Immature natural killer cell (primary cell): ENCODE measurements at regions not wholly inside any gene's neighbourhood (a gene's known extent, or its start where the extent isn't known, plus 50 kb on each side); places are given as distances from the start of the nearest gene placed in this dataset.
"Not testable (repeated sequence)": the region's sequence is repeated elsewhere in the genome, so short reads cannot be mapped to it uniquely, and the experiment has no call there.

Experiments used
- DNase-seq, 3 donors: peaks; one replicate each; pipeline ENCODE4 v3.0.0; 2022; ENCODE audit warnings: mixed read lengths in 1 of 3
- H3K27ac Mint-ChIP-seq, 6 donors: one replicate each; pipeline ENCODE4 v1.8.0; 2020; ENCODE audit warnings: mixed read lengths in 6 of 6, mild to moderate bottlenecking in 5 of 6, inconsistent platforms in 4 of 6, moderate library complexity in 3 of 6
- H3K27me3 Mint-ChIP-seq, 3 donors: one replicate each; pipeline ENCODE4 v1.8.0; 2020 to 2021; ENCODE audit warnings: low read depth in 3 of 3, mild to moderate bottlenecking in 3 of 3, mixed read lengths in 3 of 3, moderate library complexity in 3 of 3, inconsistent platforms in 1 of 3
- H3K36me3 Mint-ChIP-seq, 3 donors: one replicate each; pipeline ENCODE4 v1.8.0; 2020; ENCODE audit warnings: mixed read lengths in 3 of 3, inconsistent platforms in 2 of 3, mild to moderate bottlenecking in 2 of 3
- H3K4me1 Mint-ChIP-seq, 2 donors: one replicate each; pipeline ENCODE4 v1.8.0; 2020; ENCODE audit warnings: inconsistent platforms in 2 of 2, mild to moderate bottlenecking in 2 of 2, mixed read lengths in 2 of 2, moderate library complexity in 1 of 2
- H3K4me3 Mint-ChIP-seq, 5 donors: one replicate each; pipeline ENCODE4 v1.8.0; 2020; ENCODE audit warnings: mild to moderate bottlenecking in 5 of 5, mixed read lengths in 5 of 5, inconsistent platforms in 3 of 5, moderate library complexity in 3 of 5
- H3K9me3 Mint-ChIP-seq, 6 donors: one replicate each; pipeline ENCODE4 v1.8.0; 2020; ENCODE audit warnings: mild to moderate bottlenecking in 6 of 6, mixed read lengths in 6 of 6, inconsistent platforms in 4 of 6, moderate library complexity in 3 of 6

DNA sequence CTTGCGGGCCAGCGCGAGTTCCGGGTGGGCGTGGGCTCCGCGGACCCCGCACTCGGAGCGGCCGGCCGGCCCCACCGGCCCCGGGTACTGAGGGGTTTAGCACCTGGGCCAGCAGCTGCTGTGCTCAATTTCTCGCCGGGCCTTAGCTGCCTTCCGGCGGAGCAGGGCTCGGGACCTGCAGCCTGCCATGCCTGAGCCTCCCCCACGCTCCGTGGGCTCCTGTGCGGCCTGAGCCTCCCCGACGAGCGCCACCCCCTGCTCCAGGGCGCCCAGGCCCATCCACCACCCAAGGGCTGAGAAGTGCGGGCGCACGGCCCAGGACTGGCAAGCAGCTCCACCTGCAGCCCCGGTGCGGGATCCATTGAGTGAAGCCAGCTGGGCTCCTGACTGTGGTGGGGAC, 73.6 kb upstream of the LTA4H start:
- H3K27ac Mint-ChIP-seq, H3K27me3 Mint-ChIP-seq, H3K9me3 Mint-ChIP-seq, H3K36me3 Mint-ChIP-seq, DNase-seq: not testable (repeated sequence)
- Mint-ChIP-seq H3K4me3 (peak overlapping the region in 2 of 5 donors; percentile 83 to 85), H3K4me1 (peaks cover 20 to 28% of the 10 kb centered on the region in 2 donors)

DNA sequence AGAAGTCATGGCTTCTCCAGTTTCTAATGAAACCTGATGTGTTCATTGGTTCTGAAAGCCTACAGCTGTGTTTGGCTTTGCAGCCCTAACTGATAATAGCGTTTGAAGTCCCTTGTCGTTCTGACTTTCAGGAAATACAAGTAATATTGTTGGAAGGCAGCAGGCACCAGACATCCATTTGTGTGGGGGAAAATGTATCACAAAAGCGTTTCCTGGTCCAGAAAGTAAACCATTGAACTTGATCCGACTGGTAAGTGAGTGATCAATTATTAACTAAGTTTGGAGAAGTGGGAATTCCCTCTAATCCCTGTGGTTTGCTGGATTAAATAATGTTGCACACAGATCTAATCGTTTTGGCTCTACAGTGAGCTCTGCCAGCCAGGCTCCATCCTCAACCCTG, 77.3 kb upstream of the LTA4H start:
- DNase-seq, result no peak
- no peak overlapping the region for H3K27ac Mint-ChIP-seq
- H3K9me3 Mint-ChIP-seq, result no peaks in the 10 kb centered on the region
- H3K4me1 Mint-ChIP-seq, result peaks cover 19 to 20% of the 10 kb centered on the region in 2 donors
- no peaks in the 10 kb centered on the region for H3K36me3 Mint-ChIP-seq
- peaks cover 0 to 9% (median 2%) of the 10 kb centered on the region in 3 donors for H3K27me3 Mint-ChIP-seq
- no peak overlapping the region for H3K4me3 Mint-ChIP-seq

DNA sequence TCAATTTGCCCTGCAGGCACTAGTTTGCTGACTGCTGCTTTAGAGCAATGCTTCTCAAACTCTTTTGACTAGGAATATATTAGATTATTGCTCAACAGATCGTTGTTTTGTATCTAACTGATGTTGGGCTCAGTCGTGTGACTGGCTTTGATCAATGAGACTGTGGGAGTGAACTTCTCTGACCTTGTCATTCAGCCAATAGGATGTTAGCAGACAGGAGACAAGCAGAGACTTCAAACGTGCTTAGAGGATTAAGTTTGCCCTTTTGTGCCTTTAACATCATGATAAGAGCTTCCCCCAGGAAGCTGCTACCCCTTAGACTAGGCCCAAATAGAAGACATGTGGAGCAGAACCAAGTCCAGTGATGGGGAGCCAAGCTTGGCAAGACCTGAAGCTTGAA, 76.7 kb upstream of the ELK3 start:
- peaks cover 0 to 6% (median 3%) of the 10 kb centered on the region in 3 donors for H3K27me3 Mint-ChIP-seq
- no peak overlapping the region for H3K27ac Mint-ChIP-seq
- no peaks in the 10 kb centered on the region for H3K36me3 Mint-ChIP-seq
- no peaks in the 10 kb centered on the region for H3K9me3 Mint-ChIP-seq
- no peak overlapping the region for H3K4me3 Mint-ChIP-seq
- DNase-seq, result no peak
- peaks cover 15 to 21% of the 10 kb centered on the region in 2 donors for H3K4me1 Mint-ChIP-seq

DNA sequence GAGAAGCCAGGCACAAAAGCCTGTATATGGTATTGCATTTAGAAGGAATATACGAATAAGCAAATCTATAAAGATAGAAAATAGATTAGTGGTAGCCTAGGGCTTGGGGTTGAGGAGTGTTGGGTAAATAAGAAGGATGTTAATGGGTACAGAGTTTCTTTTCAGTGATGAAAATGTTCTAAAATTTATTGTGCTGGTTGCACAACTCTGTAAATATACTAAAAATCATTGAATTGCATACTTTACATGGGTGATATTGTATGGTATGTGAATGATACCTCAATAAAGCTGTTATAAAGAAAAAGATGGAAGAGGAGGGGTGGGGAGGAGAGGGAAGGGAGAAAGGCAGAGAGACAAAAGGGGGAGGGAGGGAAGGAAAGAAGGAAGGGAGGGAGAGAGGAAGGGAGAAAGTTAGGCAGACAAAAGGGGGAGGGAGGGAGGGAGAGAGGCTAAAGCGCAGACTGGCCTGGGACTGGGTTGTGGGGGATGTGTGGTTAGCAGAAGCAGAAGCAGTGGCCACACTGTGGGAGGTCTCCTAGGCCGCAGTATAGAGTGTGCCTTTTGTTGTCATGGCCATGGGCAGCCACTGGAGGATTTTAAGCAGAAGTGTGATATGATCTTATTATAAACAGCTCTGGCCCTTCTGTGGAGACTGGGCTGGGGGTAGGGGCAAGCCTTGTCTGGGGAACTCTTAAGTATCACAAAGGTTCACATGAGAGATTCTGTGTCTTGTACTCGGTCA, 73.6 kb upstream of the ELK3 start:
- Mint-ChIP-seq H3K4me3 (peak overlapping the region; percentile 12 to 68 (median 42)), H3K27me3 (peaks cover 0 to 5% (median 3%) of the 10 kb centered on the region in 3 donors), H3K27ac (peak overlapping the region in 4 of 6 donors; percentile 30 to 80 (median 70)), H3K9me3 (no peaks in the 10 kb centered on the region), H3K4me1 (peaks cover 15 to 21% of the 10 kb centered on the region in 2 donors), H3K36me3 (no peaks in the 10 kb centered on the region)
- DNase-seq, result peak; percentile 29 to 56 (median 42)

DNA sequence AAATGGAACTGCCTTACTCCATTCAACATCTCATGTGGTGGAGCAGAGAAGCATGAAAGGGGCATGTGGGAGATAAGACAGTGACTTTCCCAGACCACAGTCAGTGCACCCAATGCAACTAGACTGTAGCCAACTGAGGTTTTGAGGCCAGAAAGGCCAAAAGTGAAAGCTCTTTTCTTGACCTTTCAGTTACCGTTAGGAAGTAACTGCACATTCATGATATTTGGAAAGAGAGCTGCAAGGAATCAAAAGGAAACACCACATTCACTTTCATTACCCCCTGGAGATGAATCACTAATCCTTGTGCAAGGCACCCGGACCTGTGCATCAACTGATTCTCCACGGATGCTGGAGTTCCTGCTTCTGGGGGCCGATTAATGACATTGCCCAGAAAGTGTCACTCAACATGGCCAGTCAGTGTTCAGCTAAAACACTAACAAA, 72.9 kb upstream of the ELK3 start:
- Mint-ChIP-seq H3K27me3 (peaks cover 0 to 5% (median 3%) of the 10 kb centered on the region in 3 donors), H3K27ac (peak overlapping the region in 4 of 6 donors; percentile 30 to 80 (median 70)), H3K36me3 (no peaks in the 10 kb centered on the region), H3K9me3 (no peaks in the 10 kb centered on the region), H3K4me1 (peaks cover 15 to 21% of the 10 kb centered on the region in 2 donors), H3K4me3 (peak overlapping the region; percentile 12 to 68 (median 42))
- DNase-seq, result peak; percentile 25 to 43 (median 41)

DNA sequence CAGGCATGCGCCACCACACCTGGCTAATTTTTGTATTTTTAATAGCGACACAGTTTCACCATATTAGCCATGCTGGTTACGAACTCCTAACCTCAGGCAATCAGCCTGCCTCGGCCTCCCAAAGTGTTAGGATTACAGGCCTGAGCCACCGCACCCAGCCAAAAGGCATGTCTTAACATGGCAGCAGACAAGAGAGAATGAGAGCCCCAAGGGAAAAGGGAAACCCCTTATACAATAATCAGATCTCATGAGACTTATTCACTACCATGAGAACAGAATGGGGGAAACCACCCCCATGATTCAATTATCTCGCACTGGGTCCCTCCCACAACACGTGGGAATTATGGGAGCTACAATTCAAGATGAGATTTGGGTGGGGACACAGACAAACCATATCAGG, 65.9 kb upstream of the ELK3 start:
- H3K27ac Mint-ChIP-seq, H3K4me3 Mint-ChIP-seq, H3K4me1 Mint-ChIP-seq, H3K36me3 Mint-ChIP-seq, H3K27me3 Mint-ChIP-seq, DNase-seq, H3K9me3 Mint-ChIP-seq: not testable (repeated sequence)

DNA sequence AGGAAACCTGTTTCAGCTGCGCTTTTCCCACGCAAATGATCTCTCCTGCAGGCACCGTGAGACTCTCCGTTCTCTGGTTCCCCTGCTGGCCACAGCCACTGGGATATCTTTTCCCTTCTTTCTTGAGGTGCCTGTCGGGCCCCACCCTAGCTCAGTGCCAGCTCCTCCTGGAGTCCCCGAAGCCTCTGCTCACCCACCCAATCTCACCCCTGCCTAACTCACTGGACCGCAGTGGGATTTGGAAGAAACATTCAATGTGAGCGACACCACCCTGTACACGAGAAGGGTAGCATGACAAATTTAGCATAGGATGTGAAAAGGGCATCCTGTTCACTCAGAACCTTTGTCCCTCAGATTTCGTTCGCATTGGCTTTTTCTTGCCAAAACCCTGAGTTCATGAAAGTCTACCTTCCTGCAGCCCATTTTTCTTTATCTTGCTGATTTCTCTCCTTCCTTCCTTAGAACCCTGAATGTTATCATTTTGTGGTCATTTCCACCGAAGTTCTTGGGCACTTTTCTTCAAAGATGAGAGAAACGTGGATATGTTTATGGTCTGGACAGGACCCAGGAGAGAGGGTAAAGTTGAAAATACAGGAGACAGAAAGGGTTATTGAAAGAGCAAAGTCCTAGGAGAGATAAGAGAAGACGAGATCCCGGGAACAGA, 63.6 kb upstream of the ELK3 start:
- H3K4me1 Mint-ChIP-seq, result peaks cover 2 to 7% of the 10 kb centered on the region in 2 donors
- H3K27ac Mint-ChIP-seq, result no peak overlapping the region
- peaks cover 6 to 10% (median 8%) of the 10 kb centered on the region in 3 donors for H3K27me3 Mint-ChIP-seq
- no peak overlapping the region for H3K4me3 Mint-ChIP-seq
- no peaks in the 10 kb centered on the region for H3K9me3 Mint-ChIP-seq
- no peaks in the 10 kb centered on the region for H3K36me3 Mint-ChIP-seq
- DNase-seq, result no peak

DNA sequence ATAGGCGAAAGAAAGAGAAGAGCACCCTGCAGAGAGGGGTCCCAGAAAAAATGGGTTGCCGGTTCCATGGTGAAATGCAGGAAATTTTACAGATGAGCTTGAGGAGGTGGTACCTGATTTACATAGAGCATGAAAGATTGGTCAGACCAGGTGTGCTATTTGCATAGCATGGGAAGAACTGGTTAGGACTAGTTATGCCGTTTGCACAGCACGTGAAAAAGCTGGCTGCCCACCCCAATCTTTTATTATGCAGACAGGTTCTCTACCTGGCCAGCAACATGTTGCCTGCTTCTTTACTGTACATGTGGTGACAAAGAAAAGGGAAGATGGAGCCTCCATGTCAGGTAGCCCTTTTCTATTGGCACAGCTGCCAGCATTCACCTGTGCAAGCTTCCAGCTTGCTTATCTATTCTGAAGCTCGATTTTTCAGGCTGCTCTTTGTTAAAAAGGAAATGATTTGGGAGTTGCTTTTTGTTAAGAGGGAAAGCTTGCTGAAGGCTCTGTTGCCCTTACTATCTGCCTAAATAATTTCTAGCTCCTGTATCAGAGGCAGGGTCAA, 62.9 kb upstream of the ELK3 start:
- Mint-ChIP-seq H3K4me3 (no peak overlapping the region), H3K27me3 (peaks cover 6 to 10% (median 8%) of the 10 kb centered on the region in 3 donors), H3K4me1 (peaks cover 2 to 7% of the 10 kb centered on the region in 2 donors), H3K36me3 (no peaks in the 10 kb centered on the region), H3K9me3 (no peaks in the 10 kb centered on the region), H3K27ac (no peak overlapping the region)
- DNase-seq, result no peak

DNA sequence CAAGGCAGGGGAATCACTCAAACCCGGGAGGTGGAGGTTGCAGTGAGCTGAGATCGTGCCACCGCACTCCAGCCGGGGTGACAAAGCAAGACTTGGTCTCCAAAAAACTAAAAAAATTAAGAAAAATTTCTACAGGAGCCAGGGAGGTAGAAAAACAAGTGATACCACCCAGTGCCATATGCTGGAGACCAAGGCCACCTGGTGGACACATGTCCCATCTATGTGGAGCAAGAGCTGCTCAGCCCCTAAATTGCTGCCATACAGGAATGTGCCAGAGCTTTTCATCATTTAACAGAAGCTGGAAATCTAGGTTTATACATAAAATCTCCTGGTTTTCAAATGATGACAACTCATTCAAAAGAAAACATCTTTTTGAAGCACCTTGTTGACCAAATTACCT, 61.4 kb upstream of the ELK3 start:
- Mint-ChIP-seq H3K27me3 (peaks cover 6 to 10% (median 8%) of the 10 kb centered on the region in 3 donors), H3K27ac (no peak overlapping the region), H3K4me3 (no peak overlapping the region), H3K4me1 (peaks cover 2 to 7% of the 10 kb centered on the region in 2 donors), H3K36me3 (no peaks in the 10 kb centered on the region), H3K9me3 (no peaks in the 10 kb centered on the region)
- DNase-seq, result peak in 2 of 3 donors; percentile 10 to 22

DNA sequence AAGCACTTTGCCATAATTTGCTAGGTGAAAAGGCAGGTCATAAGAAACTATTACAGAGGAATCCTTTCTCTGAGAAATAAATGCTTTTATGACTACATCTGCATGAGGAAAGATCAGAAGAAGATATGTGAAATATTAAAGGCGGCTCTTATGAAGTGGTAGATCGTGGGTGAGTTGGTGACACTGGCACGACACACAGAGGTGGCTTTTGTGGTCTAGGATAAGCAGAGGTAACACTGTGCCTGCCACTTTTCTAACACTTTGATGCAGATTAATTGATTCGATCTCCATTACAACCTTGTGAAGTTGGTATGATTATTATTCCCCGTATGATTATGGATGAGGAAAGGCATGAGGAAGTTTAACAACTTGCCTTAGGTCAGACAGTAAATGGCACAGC, 60.0 kb upstream of the ELK3 start:
- Mint-ChIP-seq H3K4me1 (peaks cover 2 to 7% of the 10 kb centered on the region in 2 donors), H3K27me3 (peaks cover 6 to 10% (median 8%) of the 10 kb centered on the region in 3 donors), H3K27ac (peak overlapping the region in 1 of 6 donors; percentile 74), H3K36me3 (no peaks in the 10 kb centered on the region), H3K4me3 (no peak overlapping the region), H3K9me3 (no peaks in the 10 kb centered on the region)
- DNase-seq, result peak in 2 of 3 donors; percentile 6

DNA sequence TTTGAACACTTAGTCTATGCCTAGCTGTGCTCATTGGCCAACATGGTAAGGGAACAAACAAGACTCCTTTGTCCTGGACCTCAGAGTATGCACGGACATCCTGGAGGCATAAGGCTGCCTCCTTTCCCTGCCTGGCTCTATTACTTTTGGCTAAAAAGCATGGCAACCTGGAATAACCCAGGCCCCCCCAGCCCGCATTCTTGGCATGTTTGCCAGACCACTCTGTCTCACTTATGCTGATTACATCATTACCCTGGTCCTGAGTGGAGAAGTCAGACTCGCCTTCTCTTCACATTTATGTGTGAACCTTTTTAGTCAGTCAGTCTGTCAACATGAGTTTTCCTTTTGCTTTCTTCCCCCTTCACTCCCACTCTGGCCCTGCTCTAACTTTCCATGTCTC, 58.0 kb upstream of the ELK3 start:
- Mint-ChIP-seq H3K4me1 (peaks cover 2 to 7% of the 10 kb centered on the region in 2 donors), H3K9me3 (no peaks in the 10 kb centered on the region), H3K27ac (no peak overlapping the region), H3K4me3 (no peak overlapping the region), H3K27me3 (peaks cover 4 to 6% (median 5%) of the 10 kb centered on the region in 3 donors), H3K36me3 (no peaks in the 10 kb centered on the region)
- DNase-seq, result no peak

DNA sequence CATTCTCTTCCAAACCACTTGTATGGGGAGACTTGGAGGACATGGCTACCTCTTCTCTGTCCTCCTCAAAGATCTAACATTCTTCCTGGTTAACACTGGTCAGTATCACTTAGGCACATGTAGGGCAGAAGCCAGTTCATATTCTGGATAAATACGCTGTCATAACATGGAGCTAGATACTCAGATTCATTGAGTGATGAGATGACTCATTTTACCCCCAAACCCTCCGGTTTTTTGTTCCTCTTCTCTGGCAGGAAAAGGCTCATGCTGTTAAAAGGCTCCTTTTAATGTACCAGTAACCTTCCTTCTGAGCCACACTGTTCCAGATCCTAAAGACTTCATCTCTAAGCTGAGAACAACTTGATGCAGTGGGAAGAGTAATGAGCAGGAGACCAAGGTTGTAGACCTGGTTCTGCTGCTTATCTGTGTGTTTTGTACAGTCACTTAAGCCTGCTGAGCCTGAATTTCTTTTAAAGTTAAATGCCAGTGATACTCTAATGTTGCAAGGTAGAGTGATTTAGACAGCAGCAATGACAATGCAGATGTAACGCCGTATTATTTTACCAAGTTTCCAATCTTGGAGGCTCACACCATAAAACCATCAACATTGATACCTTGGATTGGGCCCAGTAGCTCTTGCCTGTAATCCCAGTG, 57.3 kb upstream of the ELK3 start:
- Mint-ChIP-seq H3K4me1 (peaks cover 2 to 8% of the 10 kb centered on the region in 2 donors), H3K4me3 (no peak overlapping the region), H3K27me3 (peaks cover 3 to 6% (median 5%) of the 10 kb centered on the region in 3 donors), H3K27ac (no peak overlapping the region), H3K9me3 (no peaks in the 10 kb centered on the region), H3K36me3 (no peaks in the 10 kb centered on the region)
- no peak for DNase-seq

DNA sequence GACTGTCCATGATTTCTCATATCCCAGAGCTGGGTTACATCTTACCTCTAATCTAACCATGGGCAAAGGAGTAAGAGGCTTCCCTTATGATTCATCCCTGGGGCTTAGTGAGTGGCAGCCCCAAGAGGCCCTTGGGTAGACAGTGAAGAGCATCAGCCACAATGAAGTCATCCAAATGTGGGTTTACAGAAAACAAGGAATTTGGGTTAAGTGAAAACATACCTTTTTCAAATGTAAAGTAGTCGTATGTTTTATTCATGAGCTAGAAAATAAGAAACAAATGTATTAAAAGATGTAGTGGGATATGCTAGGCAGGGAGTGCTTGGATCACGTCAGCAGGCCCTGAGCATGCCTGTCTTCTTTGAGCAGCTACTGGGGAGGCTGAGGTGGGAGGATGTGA, 54.0 kb upstream of the ELK3 start:
- no peak overlapping the region for H3K4me3 Mint-ChIP-seq
- peaks cover 0 to 3% (median 0%) of the 10 kb centered on the region in 3 donors for H3K36me3 Mint-ChIP-seq
- no peaks in the 10 kb centered on the region for H3K9me3 Mint-ChIP-seq
- H3K27ac Mint-ChIP-seq, result peak overlapping the region in 1 of 6 donors; percentile 20
- DNase-seq, result no peak
- H3K27me3 Mint-ChIP-seq, result peaks cover 0 to 3% (median 2%) of the 10 kb centered on the region in 3 donors
- peaks cover 15 to 28% of the 10 kb centered on the region in 2 donors for H3K4me1 Mint-ChIP-seq
